NCI-H460 (cell line): ENCODE measurements at regions not wholly inside any gene's neighbourhood (a gene's known extent, or its start where the extent isn't known, plus 50 kb on each side); places are given as distances from the start of the nearest gene placed in this dataset.
A peak's percentile ranks its signal among the peaks of the same experiment; 100 is the strongest.

Experiments
- DNase-seq: peaks from one replicate; pipeline ENCODE4 v3.0.0-alpha.2; 2016; ENCODE audit warnings: low read depth; ENCODE audit errors: extremely low read depth

DNA sequence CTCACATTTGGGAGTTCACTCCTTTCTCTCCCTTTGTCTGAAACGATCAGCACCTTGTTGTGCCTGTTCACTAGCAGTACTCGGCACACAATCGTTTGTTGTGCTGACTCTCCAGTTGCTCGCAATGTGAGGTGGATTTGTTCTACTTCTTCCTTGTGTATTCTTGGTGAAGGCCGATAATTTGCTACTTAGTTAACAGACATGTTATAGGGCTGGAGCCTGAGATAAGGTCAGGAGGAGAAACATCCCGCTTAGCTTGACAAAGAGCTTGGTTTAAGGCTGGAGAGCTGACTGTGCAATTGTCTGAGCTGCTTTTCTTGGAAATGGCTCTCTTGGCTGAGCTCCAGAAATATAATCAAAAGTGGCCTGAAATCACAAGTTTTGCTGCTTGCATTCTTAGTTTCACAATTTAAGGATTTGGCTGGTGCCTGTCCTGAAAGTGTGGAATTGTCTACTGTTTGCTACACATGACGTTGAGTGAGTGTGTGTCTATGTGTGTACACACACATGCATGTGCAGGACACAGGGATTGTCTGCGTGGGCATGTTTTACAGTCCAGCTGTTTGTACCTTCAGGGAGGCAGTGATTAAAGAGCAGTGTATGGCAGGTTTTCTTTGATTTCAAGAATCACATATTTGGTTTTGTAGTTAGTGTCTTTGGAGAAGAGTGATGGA, 77.7 kb downstream of the ARF6 start:
- DNase-seq = no peak

DNA sequence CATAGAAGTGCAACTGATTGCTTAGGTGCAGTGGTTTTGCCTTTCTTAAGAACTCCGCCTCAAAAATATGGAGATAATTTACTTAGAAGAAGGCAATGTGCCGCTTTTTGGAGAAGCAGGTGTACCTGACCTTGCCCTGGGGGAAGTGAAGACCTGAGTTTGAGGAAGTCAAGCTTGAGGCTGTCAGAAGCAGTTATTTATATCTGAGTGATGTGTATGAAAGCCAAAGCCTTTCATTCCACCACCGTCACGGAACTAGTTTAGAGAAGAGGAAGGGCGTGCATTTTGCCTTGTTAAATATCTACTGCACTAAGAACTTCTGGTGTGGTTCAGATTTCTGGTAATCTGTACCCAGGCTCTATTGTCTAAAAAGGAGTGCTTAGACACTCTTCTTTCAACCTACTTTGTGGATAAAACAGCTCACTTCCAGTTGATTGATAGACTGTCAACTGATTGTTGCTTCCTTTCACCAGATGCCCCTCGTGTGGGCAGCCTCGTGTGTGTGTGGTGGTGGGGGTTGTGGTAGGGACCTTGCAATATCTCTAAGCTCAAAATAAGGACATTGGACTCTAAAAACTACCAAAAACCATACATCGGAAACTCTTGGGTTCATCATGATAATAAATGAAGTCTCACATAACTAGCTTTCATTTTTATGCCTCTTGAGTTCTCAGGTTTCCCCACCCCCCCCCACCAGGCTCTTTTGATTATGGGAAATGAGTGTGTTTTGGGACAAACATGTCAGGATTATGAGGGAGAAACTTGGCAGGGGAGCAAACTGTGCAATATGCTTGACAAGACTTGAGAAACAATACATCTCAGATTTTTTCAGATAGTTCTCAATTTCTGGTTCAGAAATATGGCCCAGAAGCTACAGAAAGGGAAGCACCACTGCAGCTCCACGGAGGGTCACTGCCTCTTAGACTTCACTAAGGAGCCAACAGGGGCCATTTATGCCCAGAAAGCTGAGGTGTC, 78.6 kb downstream of the ARF6 start:
- no peak for DNase-seq

DNA sequence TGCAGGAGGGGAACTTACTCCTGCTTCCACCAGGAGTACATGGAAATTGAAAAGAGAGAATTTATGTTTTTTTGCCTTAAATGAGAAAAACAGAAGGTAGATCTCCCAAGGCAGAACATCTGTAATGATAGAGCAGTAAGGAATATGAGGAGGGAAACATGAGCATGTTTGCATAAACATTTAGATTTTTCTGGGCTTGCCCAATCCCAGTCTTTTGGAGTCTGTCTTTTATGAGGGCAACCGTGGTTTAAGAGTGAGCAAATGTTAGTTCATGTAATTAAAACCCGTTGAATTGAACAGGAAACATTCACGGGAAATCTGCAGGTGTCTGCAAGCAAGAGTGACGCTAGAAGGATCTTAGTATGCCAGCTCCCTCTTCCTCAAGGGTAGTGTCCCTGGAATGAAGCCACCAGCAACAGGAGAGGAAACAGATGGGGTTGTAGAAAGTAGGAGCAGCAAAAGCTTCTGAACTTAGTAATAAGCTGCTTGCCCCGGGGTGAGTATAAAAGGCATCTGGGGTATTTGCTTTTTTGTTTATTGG, 79.3 kb downstream of the ARF6 start:
- DNase-seq = no peak

DNA sequence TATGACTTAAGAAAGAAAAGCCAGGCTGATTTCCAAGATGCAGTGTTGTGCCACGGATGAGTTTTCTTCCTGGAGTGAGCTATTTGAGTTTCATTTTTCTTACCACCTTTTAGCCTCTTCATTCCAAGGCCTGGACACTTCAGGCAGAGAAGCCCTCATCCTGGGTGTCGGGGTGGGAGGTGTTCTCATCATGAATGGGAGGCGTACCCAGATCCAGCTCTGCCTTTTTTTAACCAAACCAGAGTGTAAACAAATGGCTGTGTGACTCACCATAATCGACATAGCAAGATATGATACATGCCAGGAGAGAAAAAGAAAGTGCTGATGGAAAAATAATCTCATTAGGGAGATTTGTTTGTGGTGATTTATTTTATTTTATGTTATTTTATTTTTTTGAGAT, 79.9 kb downstream of the ARF6 start:
- DNase-seq = peak; percentile 63

GRCh38 chr14:49975276-49975675, 82.4 kb downstream of the ARF6 start:
- no peak for DNase-seq

DNA sequence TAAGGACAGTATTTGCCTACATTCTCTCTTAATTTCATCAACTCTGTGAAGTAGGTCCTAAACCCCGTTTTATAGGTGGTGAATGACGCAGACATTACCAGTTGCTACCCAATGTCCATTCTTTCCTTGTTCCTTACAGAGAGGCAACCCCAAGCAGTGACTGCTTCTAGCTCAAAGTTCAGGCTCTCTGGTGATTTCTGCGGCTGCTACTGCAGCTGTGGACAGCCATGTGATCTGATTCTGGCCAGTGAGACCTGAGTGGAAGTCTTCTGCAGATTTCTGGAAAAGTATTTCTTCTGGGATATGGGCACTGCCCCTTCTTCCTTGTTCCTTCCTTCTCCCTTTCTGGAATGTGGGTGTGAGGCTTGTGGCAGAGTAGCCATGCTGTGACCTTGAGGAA, 82.9 kb downstream of the ARF6 start:
- DNase-seq = no peak

GRCh38 chr14:49977126-49977841, 84.4 kb downstream of the ARF6 start:
- DNase-seq = no peak

- no peak for DNase-seq
Measured at GRCh38 chr14:49980027-49980426, 87.1 kb downstream of the ARF6 start.

GRCh38 chr14:49982082-49982481, 89.2 kb downstream of the ARF6 start:
- no peak for DNase-seq

DNA sequence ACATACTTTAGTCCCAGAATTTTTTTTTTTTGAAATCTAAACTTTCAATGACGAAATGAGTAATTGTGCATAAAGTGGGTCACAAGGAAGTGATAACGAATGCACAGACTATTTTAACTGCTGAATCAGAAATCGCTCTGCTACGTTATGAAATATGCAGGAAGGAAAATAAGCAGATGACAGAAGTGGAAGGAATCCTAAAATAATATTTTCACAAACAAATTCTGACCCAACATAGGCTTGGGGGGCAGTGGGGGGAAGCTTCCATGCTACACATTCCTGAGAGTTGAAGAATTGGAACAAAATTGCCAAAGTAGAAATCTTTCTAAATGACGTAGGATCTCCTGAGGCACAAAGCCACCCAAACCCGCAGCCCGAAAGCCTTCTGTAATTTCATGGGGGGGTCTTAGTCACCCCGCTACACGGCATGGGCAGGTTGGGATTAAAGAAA, 89.6 kb downstream of the ARF6 start:
- DNase-seq = no peak

- DNase-seq = no peak
Measured at GRCh38 chr14:49984424-49984823, 91.5 kb downstream of the ARF6 start.

- DNase-seq = no peak
Measured at GRCh38 chr14:49986343-49987014, 93.6 kb downstream of the ARF6 start.

DNA sequence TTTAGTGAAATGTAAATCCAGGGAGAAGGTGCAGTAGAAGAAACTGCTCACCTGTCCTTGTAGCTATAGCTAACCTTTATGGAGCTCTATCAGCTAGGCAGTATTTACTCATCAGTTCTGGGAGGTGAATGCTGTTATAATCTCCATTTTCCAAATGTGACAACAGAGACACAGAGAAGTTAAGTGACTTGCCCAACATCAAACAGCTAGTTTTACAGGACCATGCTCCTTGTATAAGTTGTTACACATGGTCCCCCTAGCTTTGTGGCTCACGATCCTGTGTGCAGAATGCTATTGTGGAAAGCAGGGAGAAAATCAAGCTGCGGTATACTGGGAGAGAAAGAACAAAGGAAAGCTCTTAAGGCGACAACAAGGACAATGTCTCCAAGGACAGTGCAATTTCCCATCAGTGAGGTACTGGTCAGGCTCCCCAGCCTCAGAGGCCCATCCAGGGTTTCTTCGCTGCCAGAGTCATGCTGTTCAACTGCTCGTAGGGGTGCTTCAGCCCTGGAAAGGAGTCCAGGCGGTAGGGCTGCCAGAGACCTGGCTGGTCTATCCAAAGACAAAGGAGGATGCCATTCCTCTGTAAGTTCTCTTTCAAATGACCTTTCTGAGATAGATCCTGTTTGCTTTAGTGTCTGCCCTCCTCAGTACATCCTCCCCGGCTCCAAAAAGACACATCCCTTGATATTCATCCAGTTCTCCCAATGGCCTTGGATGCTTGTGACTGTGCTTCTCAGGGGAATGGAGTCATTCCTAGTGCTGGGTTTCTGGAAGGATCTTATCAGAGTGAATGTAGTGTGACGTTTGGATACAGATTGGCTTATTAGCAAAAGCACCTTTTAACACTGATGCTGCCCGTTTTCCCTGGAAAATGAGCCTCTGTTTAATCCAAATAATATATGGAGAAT, 95.5 kb downstream of the ARF6 start:
- no peak for DNase-seq

DNA sequence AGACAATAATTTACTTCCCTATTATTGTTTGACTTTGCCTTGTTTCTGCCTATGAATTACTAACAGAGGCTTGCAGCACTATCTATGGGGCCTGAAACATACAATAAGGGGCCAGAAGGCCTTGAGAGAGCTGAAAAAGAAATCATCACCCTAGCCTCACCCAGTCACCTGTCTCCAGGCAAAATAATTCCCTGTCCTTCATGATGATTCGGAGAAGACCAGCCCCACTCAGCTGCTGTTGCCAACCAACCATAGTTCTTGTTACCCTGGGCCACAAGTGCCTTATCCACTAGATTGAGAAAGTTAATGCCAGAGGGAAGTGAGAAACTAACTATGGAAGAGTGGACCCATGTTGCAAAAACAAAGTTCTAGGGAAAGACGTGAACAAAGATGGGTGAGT, 97.1 kb downstream of the ARF6 start:
- DNase-seq = no peak

DNA sequence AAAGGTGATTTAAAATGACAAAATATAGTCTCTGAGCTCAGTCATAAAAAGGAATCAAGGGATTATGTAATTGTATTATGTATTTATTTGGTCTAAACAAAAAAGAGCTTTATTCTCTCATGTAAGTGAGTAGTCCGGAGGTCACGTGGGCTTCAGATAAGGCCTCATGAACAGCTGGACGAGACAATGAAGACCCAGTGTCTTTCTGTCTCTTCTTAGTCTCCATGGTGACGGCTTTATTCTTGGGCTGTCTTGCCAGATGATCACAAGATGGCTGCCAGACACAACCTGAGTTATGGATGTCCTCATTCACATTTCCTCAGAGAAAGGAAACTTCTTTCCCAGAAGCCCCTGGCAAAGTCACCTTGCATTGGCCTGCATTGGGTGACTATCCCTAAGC, 98.6 kb downstream of the ARF6 start:
- DNase-seq = no peak

DNA sequence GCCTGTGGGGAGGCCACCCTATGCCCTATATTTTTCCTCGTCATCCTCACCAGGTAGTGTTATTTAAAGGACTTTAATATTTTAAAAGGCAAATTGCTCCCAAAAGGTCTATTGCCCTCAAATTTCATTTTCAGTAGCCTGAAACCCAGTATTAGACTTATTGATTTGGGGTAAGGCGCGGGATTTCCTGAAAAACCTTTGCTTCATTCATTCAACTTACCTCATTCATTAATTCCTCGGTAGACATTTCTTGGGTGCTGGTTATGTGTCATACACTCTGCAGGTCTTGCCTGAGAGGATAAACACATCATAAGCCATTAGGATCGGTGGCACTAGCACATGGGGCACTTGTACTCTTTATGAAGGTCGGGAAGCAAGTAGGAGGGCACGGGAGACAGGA, 99.2 kb downstream of the ARF6 start:
- DNase-seq = no peak

GRCh38 chr14:49992448-49992847, 99.6 kb downstream of the ARF6 start:
- no peak for DNase-seq

GRCh38 chr14:49992901-49993339, 100.0 kb downstream of the ARF6 start:
- peak; percentile 80 for DNase-seq

GRCh38 chr14:49993565-49993964, 100.7 kb downstream of the ARF6 start:
- no peak for DNase-seq
